GM10266 (cell line): ENCODE measurements at regions not wholly inside any gene's neighbourhood (a gene's known extent, or its start where the extent isn't known, plus 50 kb on each side); places are given as distances from the start of the nearest gene placed in this dataset.

ENCODE experiments used
- DNase-seq: peaks from one replicate; pipeline ENCODE4 v3.0.0; 2012; ENCODE audit errors: extremely low spot score
- CTCF ChIP-seq: IDR thresholded peaks from 2 replicates; pipeline ENCODE4 v1.5.1; 2012; ENCODE audit warnings: mild to moderate bottlenecking, low read depth; ENCODE audit not compliant: control insufficient read depth, insufficient read depth; ENCODE audit errors: missing control alignments

- peak; percentile 67 for TF ChIP-seq CTCF
- DNase-seq = no peak
Observed at GRCh38 chr4:156169011-156169410, 215.3 kb upstream of the CTSO start.

GRCh38 chr4:156168288-156168687, 214.6 kb upstream of the CTSO start:
- TF ChIP-seq CTCF = no peak
- no peak for DNase-seq

- TF ChIP-seq CTCF = no peak
- DNase-seq = peak; percentile 32
Observed at GRCh38 chr4:156158747-156159146, 205.1 kb upstream of the CTSO start.

- TF ChIP-seq CTCF = no peak
- no peak for DNase-seq
Observed at GRCh38 chr4:156154978-156155377, 201.3 kb upstream of the CTSO start.

GRCh38 chr4:156146571-156146970, 192.9 kb upstream of the CTSO start:
- DNase-seq = no peak
- TF ChIP-seq CTCF = no peak

GRCh38 chr4:156144961-156145360, 191.3 kb upstream of the CTSO start:
- DNase-seq = no peak
- no peak for TF ChIP-seq CTCF

- no peak for DNase-seq
- TF ChIP-seq CTCF = no peak
Observed at GRCh38 chr4:156138781-156139280, 185.2 kb upstream of the CTSO start.
